H1 (cell line): ENCODE measurements at regions not wholly inside any gene's neighbourhood (a gene's known extent, or its start where the extent isn't known, plus 50 kb on each side); places are given as distances from the start of the nearest gene placed in this dataset.

Experiments used
- CHD2 ChIP-seq: IDR thresholded peaks from 2 replicates; pipeline ENCODE4 v1.6.1; 2012; ENCODE audit warnings: low read length, improper control_type of control experiment
- CHD7 ChIP-seq: fragments of 300-600 bp; sonication (generic); IDR thresholded peaks from 2 replicates; pipeline ENCODE4 v1.7.1; 2012; ENCODE audit warnings: low read length, moderate library complexity, mild to moderate bottlenecking, inconsistent platforms; ENCODE audit not compliant: insufficient replicate concordance
- EGR1 ChIP-seq: IDR thresholded peaks from 2 replicates; pipeline ENCODE4 v1.6.1; 2011; ENCODE audit warnings: low read depth, low read length, borderline replicate concordance
- EP300 ChIP-seq, 2 experiments: IDR thresholded peaks; 1 replicate in 1 of 2; 2 replicates in 1 of 2; pipeline ENCODE4 v1.6.1; 2011 to 2012; ENCODE audit warnings: low read depth in 2 of 2, low read length in 2 of 2, mild to moderate bottlenecking in 2 of 2, borderline replicate concordance in 1 of 2, inconsistent platforms in 1 of 2, moderate library complexity in 1 of 2
- HDAC2 ChIP-seq, 2 experiments: fragments of 300-600 bp in 1 of 2; sonication (generic) in 1 of 2; IDR thresholded peaks; 2 replicates each; pipeline ENCODE4 v1.6.1; 2011 to 2012; ENCODE audit warnings: low read depth in 2 of 2, low read length in 2 of 2, mild to moderate bottlenecking in 2 of 2, moderate library complexity in 2 of 2, borderline replicate concordance in 1 of 2, inconsistent platforms in 1 of 2
- MAX ChIP-seq: IDR thresholded peaks from 2 replicates; pipeline ENCODE4 v1.6.1; 2012; ENCODE audit warnings: inconsistent platforms
- RFX5 ChIP-seq: IDR thresholded peaks from 2 replicates; pipeline ENCODE4 v1.6.1; 2011; ENCODE audit warnings: low read depth, low read length, improper control_type of control experiment, borderline replicate concordance
- TCF12 ChIP-seq: IDR thresholded peaks from 2 replicates; pipeline ENCODE4 v1.6.1; 2011; ENCODE audit warnings: low read depth, mild to moderate bottlenecking, low read length

DNA sequence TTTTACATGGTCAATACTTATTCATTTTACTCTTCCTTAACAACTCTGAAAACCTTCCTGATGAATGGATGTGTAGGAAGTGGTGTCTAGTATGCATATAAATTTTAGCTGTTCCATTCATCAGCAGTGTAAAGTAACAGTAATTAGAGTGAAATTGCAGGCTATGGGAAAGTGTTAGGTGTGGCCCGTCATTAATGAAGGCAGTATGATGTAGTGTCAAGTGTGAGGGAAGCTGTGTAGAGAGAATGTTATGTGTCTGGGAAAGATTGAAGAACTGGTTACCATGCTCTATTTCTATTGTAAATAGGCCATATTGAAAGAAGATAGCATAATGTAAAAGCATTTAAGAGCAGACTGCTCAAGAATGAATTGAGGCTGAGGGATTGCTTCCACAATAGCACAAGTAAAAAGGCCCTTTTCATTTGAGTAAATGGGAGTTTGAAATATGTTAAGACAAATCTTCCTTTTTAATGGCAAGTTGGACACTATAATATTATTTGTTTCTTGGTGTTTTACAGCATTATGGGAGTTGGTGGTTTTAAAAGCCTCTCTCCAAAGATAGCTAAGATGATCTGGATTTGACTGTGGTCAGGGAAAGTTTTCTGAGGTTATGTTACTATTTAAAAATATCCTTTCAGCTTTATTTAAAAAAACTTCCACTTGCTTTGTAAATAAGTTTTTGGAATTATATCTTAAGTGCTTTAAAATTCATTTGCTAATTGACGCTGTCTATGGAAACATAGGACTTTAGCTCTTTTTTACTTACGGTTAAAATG lies 401.0 kb upstream of the ZEB2 start (continued):
- TF ChIP-seq CHD7, result no peak
- TF ChIP-seq RFX5, result no peak
- TF ChIP-seq CHD2, result no peak
- TF ChIP-seq HDAC2 (IDR thresholded peaks at IDR 0.05; ENCODE audit: borderline replicate concordance in 1 of 2, low read depth in 2 of 2, low read length in 2 of 2), result no peak
- no peak for TF ChIP-seq TCF12
- no peak for TF ChIP-seq MAX
- TF ChIP-seq EP300 (IDR thresholded peaks at IDR 0.05; ENCODE audit: borderline replicate concordance in 1 of 2, low read depth in 2 of 2, low read length in 2 of 2), result no peak
- no peak for TF ChIP-seq EGR1
